H7 (cell line): ENCODE measurements at regions not wholly inside any gene's neighbourhood (a gene's known extent, or its start where the extent isn't known, plus 50 kb on each side); places are given as distances from the start of the nearest gene placed in this dataset.

Source experiments
- DNase-seq: peaks from one replicate; pipeline ENCODE4 v3.0.0; 2012
- H3K27me3 ChIP-seq: 2 replicates; pipeline ENCODE4 v1.6.0; 2011; ENCODE audit warnings: mild to moderate bottlenecking, low read length; ENCODE audit not compliant: control insufficient read depth, insufficient read depth
- H3K36me3 ChIP-seq: replicated peaks from 2 replicates; pipeline ENCODE4 v1.5.1; 2011; ENCODE audit warnings: low read length; ENCODE audit not compliant: control insufficient read depth, insufficient read depth
- H3K4me3 ChIP-seq: 2 replicates; pipeline ENCODE4 v1.5.1; 2011; ENCODE audit warnings: low read depth, mild to moderate bottlenecking, control low read depth, low read length, moderate library complexity; ENCODE audit not compliant: insufficient read depth

GRCh38 chr2:2798337-2798736 lies 467.3 kb upstream of the MYT1L start:
- Histone ChIP-seq H3K27me3 (no peaks in the 10 kb centered on the region), H3K4me3 (no peak overlapping the region), H3K36me3 (no peaks in the 10 kb centered on the region)
- DNase-seq, result peak; percentile 4

- Histone ChIP-seq H3K4me3 (no peak overlapping the region), H3K36me3 (no peaks in the 10 kb centered on the region), H3K27me3 (no peaks in the 10 kb centered on the region)
- DNase-seq, result peak; percentile 4
These were observed 466.7 kb upstream of the MYT1L start for GRCh38 chr2:2797797-2798196.

- Histone ChIP-seq H3K36me3 (no peaks in the 10 kb centered on the region), H3K27me3 (no peaks in the 10 kb centered on the region), H3K4me3 (no peak overlapping the region)
- peak; percentile 33 for DNase-seq
These were observed 465.1 kb upstream of the MYT1L start for GRCh38 chr2:2796207-2796606.

DNA sequence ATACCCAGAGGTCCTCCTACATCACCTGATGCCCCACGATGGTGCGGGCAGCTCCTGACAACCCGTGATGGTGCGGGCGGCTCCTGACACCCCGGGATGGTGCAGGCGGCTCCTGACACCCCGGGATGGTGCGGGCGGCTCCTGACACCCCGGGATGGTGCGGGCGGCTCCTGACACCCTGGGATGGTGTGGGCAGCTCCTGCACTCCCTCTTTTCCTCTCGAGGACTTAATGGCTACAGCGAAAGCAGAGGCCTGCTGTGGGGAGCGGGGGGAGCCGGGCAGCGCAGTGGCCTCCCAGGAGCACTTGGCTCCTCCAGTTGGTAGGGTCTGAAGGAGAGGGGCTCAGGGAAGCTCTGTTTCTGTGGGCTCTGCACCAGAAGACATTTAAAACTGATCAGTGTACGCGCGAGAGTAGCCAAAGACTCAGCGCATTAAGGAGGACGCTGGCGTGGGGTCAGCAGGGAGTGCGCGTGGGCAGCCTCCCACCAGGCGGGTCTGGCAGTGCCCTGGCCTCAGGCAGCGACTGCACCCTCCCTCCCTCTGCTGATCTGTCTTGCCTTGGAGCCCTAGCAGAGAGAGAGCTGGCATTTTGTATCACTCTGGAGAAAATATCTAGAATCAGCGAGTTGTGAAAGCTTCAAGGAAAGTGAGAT lies 464.5 kb upstream of the MYT1L start:
- H3K36me3 ChIP-seq, result no peaks in the 10 kb centered on the region
- no peak for DNase-seq
- no peak overlapping the region for H3K4me3 ChIP-seq
- H3K27me3 ChIP-seq, result no peaks in the 10 kb centered on the region

- no peak overlapping the region for H3K4me3 ChIP-seq
- DNase-seq, result no peak
- H3K27me3 ChIP-seq, result no peaks in the 10 kb centered on the region; the same call in 1 of the 2 replicates
- no peaks in the 10 kb centered on the region for H3K36me3 ChIP-seq
These were observed 463.0 kb upstream of the MYT1L start for GRCh38 chr2:2793925-2794560.

- H3K4me3 ChIP-seq, result no peak overlapping the region
- no peaks in the 10 kb centered on the region for H3K36me3 ChIP-seq
- no peaks in the 10 kb centered on the region; the same call in 1 of the 2 replicates for H3K27me3 ChIP-seq
- no peak for DNase-seq
These were observed 462.4 kb upstream of the MYT1L start for GRCh38 chr2:2793514-2793913.

DNA sequence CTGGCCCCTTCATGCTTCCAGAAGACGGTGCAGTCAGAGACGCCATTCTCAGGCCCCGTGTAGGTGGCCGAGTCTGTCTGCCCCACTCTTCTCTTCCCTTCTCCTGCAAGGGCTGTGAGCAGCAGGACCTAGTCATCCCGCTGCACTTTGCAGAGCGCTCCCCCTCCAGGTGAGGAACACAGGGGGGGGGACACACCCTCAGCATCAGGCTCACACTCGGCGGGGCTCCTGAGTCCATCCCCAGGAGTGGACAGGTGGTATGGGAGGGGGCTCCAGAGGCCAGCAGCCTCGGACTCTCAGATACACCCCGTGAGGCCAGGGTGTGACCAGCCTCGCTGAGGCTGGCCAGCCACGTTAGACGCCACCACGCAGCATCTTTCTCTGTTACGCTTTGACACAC lies 460.5 kb upstream of the MYT1L start:
- H3K36me3 ChIP-seq, result no peaks in the 10 kb centered on the region
- H3K27me3 ChIP-seq, result no peaks in the 10 kb centered on the region; the same call in 1 of the 2 replicates
- no peak for DNase-seq
- no peak overlapping the region for H3K4me3 ChIP-seq

DNA sequence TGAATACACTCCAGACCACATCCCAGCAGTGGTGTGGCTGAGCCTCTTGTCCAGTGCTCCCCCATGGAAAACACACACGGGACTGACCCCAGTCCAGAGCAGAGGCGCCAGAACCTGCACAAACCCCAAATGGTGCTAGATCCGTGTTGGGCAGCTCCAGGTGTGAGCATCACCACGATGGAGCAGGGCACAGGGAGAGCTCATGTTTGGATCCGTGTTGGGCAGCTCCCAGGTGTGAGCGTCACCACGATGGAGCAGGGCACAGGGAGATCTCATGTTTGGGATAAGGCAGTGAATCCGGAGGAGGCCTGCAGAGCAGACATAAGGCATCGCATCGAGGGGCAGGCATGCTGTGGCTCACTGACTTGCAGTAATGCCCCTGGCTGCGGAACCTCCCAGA lies 460.0 kb upstream of the MYT1L start:
- DNase-seq, result no peak
- no peaks in the 10 kb centered on the region; the same call in 1 of the 2 replicates for H3K27me3 ChIP-seq
- H3K36me3 ChIP-seq, result no peaks in the 10 kb centered on the region
- H3K4me3 ChIP-seq, result no peak overlapping the region

GRCh38 chr2:2788076-2788475 lies 457.0 kb upstream of the MYT1L start:
- Histone ChIP-seq H3K36me3 (no peaks in the 10 kb centered on the region), H3K4me3 (no peak overlapping the region), H3K27me3 (no peaks in the 10 kb centered on the region; the same call in none of the 2 replicates)
- peak; percentile 89 for DNase-seq

DNA sequence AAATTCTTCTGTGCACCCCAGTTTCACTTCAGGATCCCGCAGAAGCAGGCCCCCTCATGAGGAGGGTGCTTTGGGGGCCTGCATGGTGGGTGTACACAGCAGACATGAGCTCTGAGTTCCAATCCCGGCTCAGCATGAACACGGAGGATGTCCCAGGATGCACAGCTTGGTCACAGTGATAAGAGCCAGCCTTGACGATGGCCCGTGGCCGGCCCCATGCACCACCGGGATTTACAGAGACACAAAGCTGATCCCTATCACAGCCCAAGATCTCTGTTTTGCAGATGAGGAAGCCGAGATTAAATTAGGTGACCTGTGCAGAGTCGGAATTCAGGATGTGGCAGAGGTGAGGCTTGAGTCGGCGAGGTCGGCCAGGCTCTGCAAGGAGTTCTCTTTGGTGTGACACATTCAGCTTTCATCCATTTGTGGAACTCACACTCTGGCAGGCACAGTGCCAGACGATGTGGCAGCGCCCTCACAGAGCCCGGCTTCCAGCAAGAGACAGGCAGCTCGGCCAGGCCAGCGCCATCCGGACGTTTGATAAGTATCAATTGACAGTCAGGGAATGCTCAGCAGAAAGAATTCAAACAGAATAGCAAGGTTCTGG lies 456.3 kb upstream of the MYT1L start:
- no peak for DNase-seq

DNA sequence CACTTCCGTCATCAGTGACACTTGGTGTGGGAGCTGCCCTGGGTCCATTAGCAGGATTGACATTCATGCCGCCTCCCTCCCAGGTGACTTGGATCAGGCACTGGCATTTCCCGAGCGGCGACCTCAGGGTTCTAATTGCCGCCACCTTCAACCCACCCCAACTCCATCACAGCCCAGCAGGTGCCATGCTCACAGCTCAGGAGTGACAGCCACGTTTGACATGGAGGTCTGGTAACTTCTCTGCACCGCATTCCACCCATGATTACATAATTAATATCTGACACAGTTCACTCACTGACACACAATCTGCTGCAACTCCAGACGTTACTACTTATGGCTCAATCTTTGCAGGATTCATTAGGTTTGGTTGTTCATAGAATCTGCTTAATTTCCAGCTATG lies 450.9 kb upstream of the MYT1L start:
- DNase-seq, result no peak
- no peaks in the 10 kb centered on the region for H3K36me3 ChIP-seq
- H3K27me3 ChIP-seq, result no peaks in the 10 kb centered on the region; the same call in 1 of the 2 replicates
- H3K4me3 ChIP-seq, result no peak overlapping the region

More for the DNA sequence above, 456.3 kb upstream of the MYT1L start:
- Histone ChIP-seq H3K36me3 (no peaks in the 10 kb centered on the region), H3K4me3 (no peak overlapping the region), H3K27me3 (no peaks in the 10 kb centered on the region; the same call in none of the 2 replicates)

- no peak overlapping the region for H3K4me3 ChIP-seq
- no peaks in the 10 kb centered on the region; the same call in 1 of the 2 replicates for H3K27me3 ChIP-seq
- no peak for DNase-seq
- H3K36me3 ChIP-seq, result no peaks in the 10 kb centered on the region
These were observed 448.7 kb upstream of the MYT1L start for GRCh38 chr2:2779727-2780126.

GRCh38 chr2:2777876-2778275 lies 446.8 kb upstream of the MYT1L start:
- DNase-seq, result no peak
- no peak overlapping the region for H3K4me3 ChIP-seq
- no peaks in the 10 kb centered on the region; the same call in 1 of the 2 replicates for H3K27me3 ChIP-seq
- H3K36me3 ChIP-seq, result no peaks in the 10 kb centered on the region

DNA sequence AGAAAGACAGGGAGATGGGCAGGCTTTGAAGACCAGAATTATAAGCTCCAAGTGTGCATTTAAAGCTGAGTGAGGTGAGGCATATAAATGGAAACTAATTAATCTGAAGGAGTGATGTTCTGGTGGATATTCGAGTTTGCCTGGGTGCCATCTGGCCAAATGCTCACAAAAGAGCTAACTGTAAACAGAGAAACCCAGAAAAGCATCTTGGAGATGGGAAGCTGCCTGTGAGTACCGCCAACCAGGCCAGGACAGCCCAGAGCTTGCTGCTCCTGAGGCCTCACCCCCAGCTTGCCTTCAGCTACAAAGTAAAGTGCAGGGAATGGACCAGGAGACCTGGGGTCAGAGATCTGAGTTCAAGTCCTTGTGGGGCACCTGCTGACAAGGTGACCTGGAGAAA lies 446.1 kb upstream of the MYT1L start:
- H3K36me3 ChIP-seq, result no peaks in the 10 kb centered on the region

GRCh38 chr2:2775018-2775417 lies 443.9 kb upstream of the MYT1L start:
- Histone ChIP-seq H3K36me3 (no peaks in the 10 kb centered on the region), H3K27me3 (no peaks in the 10 kb centered on the region), H3K4me3 (no peak overlapping the region)
- no peak for DNase-seq

More for the DNA sequence above, 446.1 kb upstream of the MYT1L start:
- no peak overlapping the region for H3K4me3 ChIP-seq
- no peak for DNase-seq
- H3K27me3 ChIP-seq, result no peaks in the 10 kb centered on the region
